ENCODE measurements at regions not wholly inside any gene's neighbourhood (a gene's known extent, or its start where the extent isn't known, plus 50 kb on each side); places are given as distances from the start of the nearest gene placed in this dataset.
A peak's percentile ranks its signal among the peaks of the same experiment; 100 is the strongest.

GRCh38 chr6:67352717-67353116 is 1282.4 kb upstream of the ADGRB3 start:
- peak in 1 of 3 experiments; percentile 14 for TF ChIP-seq YY1 (IDR thresholded peaks at IDR 0.05; ENCODE audit: borderline replicate concordance in 1 of 3, control insufficient read depth in 1 of 3, extremely low read depth in 1 of 3, insufficient read depth in 3 of 3, insufficient read length in 1 of 3, insufficient replicate concordance in 2 of 3, low read depth in 1 of 3, low read length in 2 of 3)
- peak; percentile 41; the same call in 1 of the 2 replicates for TF ChIP-seq CEBPB (tag; IDR thresholded peaks at IDR 0.05)
- TF ChIP-seq EP400 (IDR thresholded peaks at IDR 0.05), result no peak
- no peak for TF ChIP-seq TSHZ1 (CRISPR knock-in tag; IDR thresholded peaks at IDR 0.05)
- peak; percentile 33; the same call in 1 of the 2 replicates for TF ChIP-seq ETV1 (tag; conservative IDR thresholded peaks at IDR 0.05; ENCODE audit: low read depth)
- TF ChIP-seq ADNP (tag; IDR thresholded peaks at IDR 0.05), result no peak
- no peak for TF ChIP-seq CBFB (CRISPR knock-in tag; IDR thresholded peaks at IDR 0.05)
- peak; percentile 68; the same call in 1 of the 2 replicates for TF ChIP-seq ZBTB33 (CRISPR knock-in tag; IDR thresholded peaks at IDR 0.05)
- peak; percentile 52 for TF ChIP-seq ATF3 (IDR thresholded peaks at IDR 0.05)
- no peak for TF ChIP-seq ATF3 (CRISPR knock-in tag; conservative IDR thresholded peaks at IDR 0.05)
- TF ChIP-seq ZNF449 (CRISPR knock-in tag; IDR thresholded peaks at IDR 0.05), result no peak
- no peak for FAIRE-seq
- H2AFZ ChIP-seq (ENCODE audit: low read depth, low read length), result no peak overlapping the region
- H3K4me3 ChIP-seq, result no peak overlapping the region
- 31% methylated on average over 10 of the region's 10 CpGs for WGBS (ENCODE audit: insufficient coverage, low coverage, missing lambda C conversion rate)
- no peaks in the 10 kb centered on the region for H3K4me1 ChIP-seq (replicated peaks in 1 of 2; ENCODE audit: control insufficient read depth in 2 of 2, insufficient read depth in 2 of 2, low read length in 2 of 2)
- H3K4me2 ChIP-seq (ENCODE audit: insufficient read depth, low read length), result no peak overlapping the region
- POLR2A ChIA-PET, result no interaction called here
- H3K9me1 ChIP-seq (ENCODE audit: control insufficient read depth, insufficient read depth, low read length), result no peaks in the 10 kb centered on the region
- H3K36me3 ChIP-seq (ENCODE audit: control insufficient read depth, insufficient read depth, low read length), result no peaks in the 10 kb centered on the region
- CTCF ChIA-PET (ENCODE audit: low intra/inter-chr PET ratio), result no interaction called here
- no peaks in the 10 kb centered on the region for H3K9me3 ChIP-seq (replicated peaks; ENCODE audit: control insufficient read depth, insufficient read depth, low read depth, low read length)
- intact Hi-C loops (cut with micrococcal nuclease), result no loop called here
- in situ Hi-C loops (cut with MboI), result no loop called here
- DNase-seq (ENCODE audit: extremely low read depth in 1 of 4, low spot score in 3 of 4), result no peak
- ATAC-seq, result peak; percentile 41; the same call in 2 of the 3 replicates
- H4K20me1 ChIP-seq (replicated peaks; ENCODE audit: control insufficient read depth, insufficient read depth, low read length), result no peaks in the 10 kb centered on the region
- peak overlapping the region; percentile 18; the same call in 1 of the 3 replicates for H3K27ac ChIP-seq (ENCODE audit: extremely low read depth, low read depth, low read length)
- no TSS peak for BruUV-seq (replicated peaks)
- H3K79me2 ChIP-seq (ENCODE audit: control insufficient read depth, insufficient read depth, low read length), result no peaks in the 10 kb centered on the region
- no peaks in the 10 kb centered on the region for H3K27me3 ChIP-seq (ENCODE audit: control insufficient read depth in 2 of 2, insufficient read depth in 2 of 2, low read length in 2 of 2)
- no peak overlapping the region for H3K9ac ChIP-seq (ENCODE audit: insufficient read depth in 1 of 2, low read depth in 2 of 2, low read length in 2 of 2)

All from K562 (cell line).